Neural cell (in vitro differentiated cells): ENCODE measurements at regions not wholly inside any gene's neighbourhood (a gene's known extent, or its start where the extent isn't known, plus 50 kb on each side); places are given as distances from the start of the nearest gene placed in this dataset.

ENCODE experiments used
- H2AFZ ChIP-seq: fragments of 200-600, 300-800 bp; sonication (generic), shearing (Covaris generic); 2 replicates; pipeline ENCODE4 v1.6.0; 2014; ENCODE audit warnings: low read depth, mild to moderate bottlenecking, antibody characterized with exemption, low read length, moderate library complexity
- H3F3A ChIP-seq: fragments of 200-600 bp; shearing (Covaris generic); 2 replicates; pipeline ENCODE4 v1.6.1; 2016; ENCODE audit warnings: mild to moderate bottlenecking, moderate library complexity, mixed read lengths, antibody characterized with exemption, low read length; ENCODE audit not compliant: insufficient read depth, poor library complexity, severe bottlenecking
- H3K27ac ChIP-seq: fragments of 200-600, 300-800 bp; sonication (generic), shearing (Covaris generic); 2 replicates; pipeline ENCODE4 v1.5.1; 2014; ENCODE audit warnings: mild to moderate bottlenecking, low read length, moderate library complexity
- H3K27me3 ChIP-seq: fragments of 300-800, 200-600 bp; sonication (generic), shearing (Covaris generic); 2 replicates; pipeline ENCODE4 v1.6.0; 2014; ENCODE audit warnings: mild to moderate bottlenecking, low read depth, low read length, moderate library complexity; ENCODE audit not compliant: insufficient read depth
- H3K36me3 ChIP-seq: fragments of 300-800, 200-600 bp; sonication (generic), shearing (Covaris generic); 2 replicates; pipeline ENCODE4 v1.5.1; 2014; ENCODE audit warnings: mild to moderate bottlenecking, antibody characterized with exemption, low read length, moderate library complexity; ENCODE audit not compliant: insufficient read depth
- H3K4me2 ChIP-seq: fragments of 300-800, 200-600 bp; sonication (generic), shearing (Covaris generic); 2 replicates; pipeline ENCODE4 v1.6.0; 2014; ENCODE audit warnings: mild to moderate bottlenecking, low read length
- H3K4me3 ChIP-seq: fragments of 300-800, 200-600 bp; sonication (generic), shearing (Covaris generic); 2 replicates; pipeline ENCODE4 v1.5.1; 2014; ENCODE audit warnings: mild to moderate bottlenecking, low read length, moderate library complexity
- H3K79me2 ChIP-seq: fragments of 200-600 bp; shearing (Covaris generic); replicated peaks from 2 replicates; pipeline ENCODE4 v1.6.0; 2014; ENCODE audit warnings: mild to moderate bottlenecking, low read length, moderate library complexity; ENCODE audit not compliant: insufficient read depth
- H3K9ac ChIP-seq: fragments of 300-800, 200-600 bp; sonication (generic), shearing (Covaris generic); 2 replicates; pipeline ENCODE4 v1.6.1; 2016; ENCODE audit warnings: mild to moderate bottlenecking, low read length, mixed read lengths
- H3K9me2 ChIP-seq: fragments of 200-600 bp; shearing (Covaris generic); 2 replicates; pipeline ENCODE4 v1.6.1; 2016; ENCODE audit warnings: mild to moderate bottlenecking, low read length, mixed read lengths; ENCODE audit not compliant: insufficient read depth
- H3K9me3 ChIP-seq: fragments of 200-600, 300-800 bp; sonication (generic), shearing (Covaris generic); 2 replicates; pipeline ENCODE4 v1.6.1; 2016; ENCODE audit warnings: mild to moderate bottlenecking, mixed run types, low read length, moderate library complexity, mixed read lengths
- H4K20me1 ChIP-seq: fragments of 200-600 bp; shearing (Covaris generic); 2 replicates; pipeline ENCODE4 v1.6.1; 2016; ENCODE audit warnings: mild to moderate bottlenecking, mixed run types; ENCODE audit not compliant: insufficient read depth
- EP300 ChIP-seq: fragments of 450-650 bp; conservative IDR thresholded peaks from 2 replicates; pipeline ENCODE4 v1.6.1; 2014; ENCODE audit warnings: antibody characterized with exemption, mild to moderate bottlenecking, moderate library complexity; ENCODE audit not compliant: poor library complexity, severe bottlenecking
- EZH2 ChIP-seq: fragments of 200-600, 300-800 bp; shearing (Covaris generic), sonication (generic); IDR thresholded peaks from 2 replicates; pipeline ENCODE4 v1.6.1; 2014; ENCODE audit warnings: antibody characterized with exemption, low read length, borderline replicate concordance, mild to moderate bottlenecking; ENCODE audit not compliant: insufficient read depth, poor library complexity, severe bottlenecking
- MXI1 ChIP-seq: fragments of 450-650 bp; conservative IDR thresholded peaks from 2 replicates; pipeline ENCODE4 v1.6.1; 2014; ENCODE audit warnings: antibody characterized with exemption, mild to moderate bottlenecking; ENCODE audit not compliant: poor library complexity, severe bottlenecking
- POLR2AphosphoS5 ChIP-seq: IDR thresholded peaks from 2 replicates; pipeline ENCODE4 v1.6.1; 2012
- RAD21 ChIP-seq: fragments of 450-650 bp; conservative IDR thresholded peaks from 2 replicates; pipeline ENCODE4 v1.6.1; 2014; ENCODE audit warnings: antibody characterized with exemption, mild to moderate bottlenecking, moderate library complexity
- SMC3 ChIP-seq: fragments of 450-650 bp; conservative IDR thresholded peaks from 2 replicates; pipeline ENCODE4 v1.6.1; 2014; ENCODE audit warnings: antibody characterized with exemption, mild to moderate bottlenecking, moderate library complexity; ENCODE audit not compliant: poor library complexity
- TAF1 ChIP-seq: IDR thresholded peaks from 2 replicates; pipeline ENCODE4 v1.6.1; 2012; ENCODE audit warnings: low read depth
- TF ChIP-seq, protein P1 (sequence below): IDR thresholded peaks from 2 replicates; pipeline ENCODE4 v1.6.1; 2012; ENCODE audit warnings: borderline replicate concordance
- TF ChIP-seq, protein P2 (sequence below): fragments of 450-650 bp; IDR thresholded peaks from 2 replicates; pipeline ENCODE4 v1.5.1; 2014; ENCODE audit warnings: antibody characterized with exemption, mild to moderate bottlenecking, moderate library complexity; ENCODE audit not compliant: poor library complexity, severe bottlenecking

DNA sequence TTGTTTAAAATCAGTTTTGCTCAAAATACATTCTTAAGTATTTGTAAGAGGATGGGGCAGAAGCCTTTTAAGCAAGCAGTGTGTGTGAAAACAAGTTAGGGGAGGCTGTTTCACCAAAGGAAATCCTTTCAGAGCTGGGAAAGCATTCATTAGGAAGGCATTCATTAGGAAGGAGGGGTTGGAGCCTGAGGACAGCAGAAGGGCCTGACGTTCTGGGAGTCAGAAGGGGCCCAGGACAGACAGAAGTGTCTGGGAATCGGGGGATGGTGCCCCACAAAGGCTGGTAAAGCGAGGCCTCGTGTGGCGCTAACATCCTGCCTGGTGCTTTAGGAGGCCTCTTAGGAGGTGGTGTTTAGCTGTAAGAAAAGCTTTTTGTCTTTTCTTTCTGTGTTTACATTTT lies 80.6 kb upstream of the NXT1 start:
- H3F3A ChIP-seq = no peaks in the 10 kb centered on the region
- TF ChIP-seq, protein P1, sequence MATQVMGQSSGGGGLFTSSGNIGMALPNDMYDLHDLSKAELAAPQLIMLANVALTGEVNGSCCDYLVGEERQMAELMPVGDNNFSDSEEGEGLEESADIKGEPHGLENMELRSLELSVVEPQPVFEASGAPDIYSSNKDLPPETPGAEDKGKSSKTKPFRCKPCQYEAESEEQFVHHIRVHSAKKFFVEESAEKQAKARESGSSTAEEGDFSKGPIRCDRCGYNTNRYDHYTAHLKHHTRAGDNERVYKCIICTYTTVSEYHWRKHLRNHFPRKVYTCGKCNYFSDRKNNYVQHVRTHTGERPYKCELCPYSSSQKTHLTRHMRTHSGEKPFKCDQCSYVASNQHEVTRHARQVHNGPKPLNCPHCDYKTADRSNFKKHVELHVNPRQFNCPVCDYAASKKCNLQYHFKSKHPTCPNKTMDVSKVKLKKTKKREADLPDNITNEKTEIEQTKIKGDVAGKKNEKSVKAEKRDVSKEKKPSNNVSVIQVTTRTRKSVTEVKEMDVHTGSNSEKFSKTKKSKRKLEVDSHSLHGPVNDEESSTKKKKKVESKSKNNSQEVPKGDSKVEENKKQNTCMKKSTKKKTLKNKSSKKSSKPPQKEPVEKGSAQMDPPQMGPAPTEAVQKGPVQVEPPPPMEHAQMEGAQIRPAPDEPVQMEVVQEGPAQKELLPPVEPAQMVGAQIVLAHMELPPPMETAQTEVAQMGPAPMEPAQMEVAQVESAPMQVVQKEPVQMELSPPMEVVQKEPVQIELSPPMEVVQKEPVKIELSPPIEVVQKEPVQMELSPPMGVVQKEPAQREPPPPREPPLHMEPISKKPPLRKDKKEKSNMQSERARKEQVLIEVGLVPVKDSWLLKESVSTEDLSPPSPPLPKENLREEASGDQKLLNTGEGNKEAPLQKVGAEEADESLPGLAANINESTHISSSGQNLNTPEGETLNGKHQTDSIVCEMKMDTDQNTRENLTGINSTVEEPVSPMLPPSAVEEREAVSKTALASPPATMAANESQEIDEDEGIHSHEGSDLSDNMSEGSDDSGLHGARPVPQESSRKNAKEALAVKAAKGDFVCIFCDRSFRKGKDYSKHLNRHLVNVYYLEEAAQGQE = no peak
- TF ChIP-seq TAF1 (no peak), MXI1 (no peak), POLR2AphosphoS5 (no peak), RAD21 (no peak), EP300 (no peak), EZH2 (no peak), SMC3 (no peak)
- TF ChIP-seq, protein P2, sequence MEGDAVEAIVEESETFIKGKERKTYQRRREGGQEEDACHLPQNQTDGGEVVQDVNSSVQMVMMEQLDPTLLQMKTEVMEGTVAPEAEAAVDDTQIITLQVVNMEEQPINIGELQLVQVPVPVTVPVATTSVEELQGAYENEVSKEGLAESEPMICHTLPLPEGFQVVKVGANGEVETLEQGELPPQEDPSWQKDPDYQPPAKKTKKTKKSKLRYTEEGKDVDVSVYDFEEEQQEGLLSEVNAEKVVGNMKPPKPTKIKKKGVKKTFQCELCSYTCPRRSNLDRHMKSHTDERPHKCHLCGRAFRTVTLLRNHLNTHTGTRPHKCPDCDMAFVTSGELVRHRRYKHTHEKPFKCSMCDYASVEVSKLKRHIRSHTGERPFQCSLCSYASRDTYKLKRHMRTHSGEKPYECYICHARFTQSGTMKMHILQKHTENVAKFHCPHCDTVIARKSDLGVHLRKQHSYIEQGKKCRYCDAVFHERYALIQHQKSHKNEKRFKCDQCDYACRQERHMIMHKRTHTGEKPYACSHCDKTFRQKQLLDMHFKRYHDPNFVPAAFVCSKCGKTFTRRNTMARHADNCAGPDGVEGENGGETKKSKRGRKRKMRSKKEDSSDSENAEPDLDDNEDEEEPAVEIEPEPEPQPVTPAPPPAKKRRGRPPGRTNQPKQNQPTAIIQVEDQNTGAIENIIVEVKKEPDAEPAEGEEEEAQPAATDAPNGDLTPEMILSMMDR = no peak
- no peaks in the 10 kb centered on the region for H3K9me2 ChIP-seq
- no peak overlapping the region for H2AFZ ChIP-seq
- no peaks in the 10 kb centered on the region for H3K36me3 ChIP-seq
- H3K4me2 ChIP-seq = no peak overlapping the region
- no peaks in the 10 kb centered on the region for H3K27me3 ChIP-seq
- H3K9me3 ChIP-seq = no peaks in the 10 kb centered on the region
- H3K9ac ChIP-seq = no peak overlapping the region
- no peak overlapping the region for H3K27ac ChIP-seq
- H3K4me3 ChIP-seq = no peak overlapping the region
- H3K79me2 ChIP-seq = no peaks in the 10 kb centered on the region
- H4K20me1 ChIP-seq = no peaks in the 10 kb centered on the region

DNA sequence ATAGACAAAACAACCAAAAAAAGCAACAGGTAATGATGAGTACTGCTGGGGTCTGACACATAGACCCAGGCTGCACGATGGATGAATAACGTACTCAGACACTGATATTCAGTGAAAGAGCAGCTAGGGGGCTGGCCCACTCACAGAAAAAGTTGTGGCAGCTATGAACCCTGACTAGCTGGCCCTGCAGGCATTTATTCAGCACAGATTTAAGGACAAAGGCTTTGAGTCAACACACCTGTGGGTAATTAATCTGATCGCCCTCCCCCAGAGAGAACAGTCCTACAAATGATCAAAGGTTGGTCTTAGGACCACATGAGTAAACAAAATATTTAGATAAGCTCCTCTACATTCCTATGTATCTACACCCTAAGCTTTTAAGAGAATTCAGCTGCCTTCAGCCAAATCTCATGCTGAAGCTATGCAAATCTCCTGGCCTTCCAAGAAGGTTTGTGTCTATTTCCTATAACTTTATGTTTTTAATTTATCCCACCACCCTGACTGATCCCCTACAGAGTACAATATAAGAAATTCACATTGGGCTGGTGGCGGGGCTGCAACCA lies 81.7 kb upstream of the NXT1 start:
- H3K36me3 ChIP-seq = no peaks in the 10 kb centered on the region
- H3K79me2 ChIP-seq = no peaks in the 10 kb centered on the region
- H3K4me2 ChIP-seq = no peak overlapping the region
- no peak overlapping the region for H3K27ac ChIP-seq
- H3K9ac ChIP-seq = no peak overlapping the region
- H2AFZ ChIP-seq = no peak overlapping the region
- no peaks in the 10 kb centered on the region for H3K27me3 ChIP-seq
- no peaks in the 10 kb centered on the region for H3F3A ChIP-seq
- H4K20me1 ChIP-seq = no peaks in the 10 kb centered on the region
- H3K4me3 ChIP-seq = no peak overlapping the region
- H3K9me2 ChIP-seq = no peaks in the 10 kb centered on the region
- H3K9me3 ChIP-seq = no peaks in the 10 kb centered on the region
- TF ChIP-seq EP300 (no peak), POLR2AphosphoS5 (no peak), RAD21 (no peak), MXI1 (no peak), EZH2 (no peak), TAF1 (no peak), SMC3 (no peak)
- TF ChIP-seq, protein P2 = no peak
- TF ChIP-seq, protein P1 = no peak
